PC-3 (cell line): ENCODE measurements at regions not wholly inside any gene's neighbourhood (a gene's known extent, or its start where the extent isn't known, plus 50 kb on each side); places are given as distances from the start of the nearest gene placed in this dataset.
"Not testable (repeated sequence)": the region's sequence is repeated elsewhere in the genome, so short reads cannot be mapped to it uniquely, and the experiment has no call there.

Experiments used
- EZH2 ChIP-seq: fragments of 300-600 bp; sonication (generic); IDR thresholded peaks from one replicate; pipeline ENCODE4 v1.6.1; 2017; ENCODE audit warnings: antibody characterized with exemption, mild to moderate bottlenecking, low read length; ENCODE audit not compliant: unreplicated experiment
- EZH2phosphoT487 ChIP-seq: fragments of 300-600 bp; sonication (generic); IDR thresholded peaks from 2 replicates; pipeline ENCODE4 v1.6.1; 2018; ENCODE audit warnings: mild to moderate bottlenecking, antibody characterized with exemption, low read length, borderline replicate concordance
- TF ChIP-seq, protein P1 (sequence below): fragments of 300-600 bp; sonication (generic); conservative IDR thresholded peaks from 2 replicates; pipeline ENCODE4 v1.5.1; 2017; ENCODE audit warnings: antibody characterized with exemption, low read depth, mild to moderate bottlenecking, low read length

DNA sequence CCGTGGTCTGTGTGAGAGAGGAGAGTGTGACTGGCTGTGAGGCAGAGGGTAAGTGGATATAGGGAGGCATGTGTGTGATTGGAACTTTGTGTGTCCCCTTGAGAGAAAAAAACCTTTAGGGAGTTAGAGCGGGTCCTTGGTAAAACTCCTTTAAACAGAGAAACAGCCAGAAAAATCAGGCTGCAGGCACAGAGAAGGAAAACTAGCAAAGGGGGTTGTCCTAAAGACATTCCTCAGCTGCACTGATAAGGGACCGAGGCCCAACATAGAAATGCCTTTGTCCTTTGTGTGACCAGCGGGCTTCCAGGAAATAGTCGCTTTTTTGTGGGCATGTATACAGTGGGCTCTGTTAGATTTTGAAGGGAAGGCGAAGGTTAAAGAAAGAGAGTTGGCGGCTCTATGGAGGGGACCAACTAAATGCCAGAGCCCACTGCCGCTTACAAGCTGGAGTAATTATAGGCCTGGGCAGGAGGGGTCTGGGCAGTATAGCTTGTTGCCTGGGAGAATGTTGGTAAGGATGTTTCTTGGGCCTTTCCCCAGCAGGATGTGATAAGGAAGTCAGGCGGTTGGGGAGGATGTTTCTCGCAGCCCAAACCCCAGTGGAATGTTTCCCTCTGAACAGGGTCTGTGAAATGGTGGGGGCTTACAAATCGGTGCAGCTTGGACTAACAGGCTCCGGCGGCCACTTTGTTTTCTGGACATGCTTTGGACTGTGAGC, 313.7 kb upstream of the ZNF337 start:
- not testable (repeated sequence) for TF ChIP-seq EZH2, EZH2phosphoT487
- TF ChIP-seq, protein P1, sequence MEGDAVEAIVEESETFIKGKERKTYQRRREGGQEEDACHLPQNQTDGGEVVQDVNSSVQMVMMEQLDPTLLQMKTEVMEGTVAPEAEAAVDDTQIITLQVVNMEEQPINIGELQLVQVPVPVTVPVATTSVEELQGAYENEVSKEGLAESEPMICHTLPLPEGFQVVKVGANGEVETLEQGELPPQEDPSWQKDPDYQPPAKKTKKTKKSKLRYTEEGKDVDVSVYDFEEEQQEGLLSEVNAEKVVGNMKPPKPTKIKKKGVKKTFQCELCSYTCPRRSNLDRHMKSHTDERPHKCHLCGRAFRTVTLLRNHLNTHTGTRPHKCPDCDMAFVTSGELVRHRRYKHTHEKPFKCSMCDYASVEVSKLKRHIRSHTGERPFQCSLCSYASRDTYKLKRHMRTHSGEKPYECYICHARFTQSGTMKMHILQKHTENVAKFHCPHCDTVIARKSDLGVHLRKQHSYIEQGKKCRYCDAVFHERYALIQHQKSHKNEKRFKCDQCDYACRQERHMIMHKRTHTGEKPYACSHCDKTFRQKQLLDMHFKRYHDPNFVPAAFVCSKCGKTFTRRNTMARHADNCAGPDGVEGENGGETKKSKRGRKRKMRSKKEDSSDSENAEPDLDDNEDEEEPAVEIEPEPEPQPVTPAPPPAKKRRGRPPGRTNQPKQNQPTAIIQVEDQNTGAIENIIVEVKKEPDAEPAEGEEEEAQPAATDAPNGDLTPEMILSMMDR = not testable (repeated sequence)
